Thyroid gland (tissue), 4 donors: ENCODE measurements at regions not wholly inside any gene's neighbourhood (a gene's known extent, or its start where the extent isn't known, plus 50 kb on each side); places are given as distances from the start of the nearest gene placed in this dataset.
"Not testable (repeated sequence)": the region's sequence is repeated elsewhere in the genome, so short reads cannot be mapped to it uniquely, and the experiment has no call there.

Experiments used
- DNase-seq, 2 donors: peaks; one replicate each; pipeline ENCODE4 v3.0.0-alpha.2; 2019
- H3K27ac ChIP-seq, 3 donors: fragments of 200-600 bp; sonication (generic); 1 replicate in 2 of 3; 2 replicates in 1 of 3; pipeline ENCODE4 v1.5.1; 2016 to 2019; ENCODE audit warnings: mild to moderate bottlenecking in 1 of 3, moderate library complexity in 1 of 3
- H3K27me3 ChIP-seq: fragments of 200-600 bp; sonication (generic); one replicate; pipeline ENCODE4 v1.5.1; 2019
- H3K36me3 ChIP-seq, 2 donors: fragments of 200-600 bp; sonication (generic); one replicate each; pipeline ENCODE4 v1.5.1; 2016 to 2019
- H3K4me1 ChIP-seq, 2 donors: fragments of 200-600 bp; sonication (generic); one replicate each; pipeline ENCODE4 v1.5.1; 2017 to 2019
- H3K4me3 ChIP-seq, 3 donors: fragments of 200-600 bp; sonication (generic); replicated peaks in 1 of 3; 1 replicate in 2 of 3; 2 replicates in 1 of 3; pipeline ENCODE4 v1.5.1; 2016; ENCODE audit warnings: mild to moderate bottlenecking in 1 of 3
- H3K9me3 ChIP-seq: fragments of 200-600 bp; sonication (generic); one replicate; pipeline ENCODE4 v1.5.1; 2017
- CTCF ChIP-seq, 6 experiments: fragments of 200-600 bp in 3 of 6; fragments of 450-650 bp in 3 of 6; sonication (generic) in 3 of 6; IDR thresholded peaks; one replicate each; pipeline ENCODE4 v1.5.1; 2016 to 2019; ENCODE audit warnings: antibody characterized with exemption in 6 of 6, mild to moderate bottlenecking in 2 of 6, inconsistent platforms in 1 of 6, moderate library complexity in 1 of 6
- POLR2A ChIP-seq, 2 donors: fragments of 450-650 bp; IDR thresholded peaks; one replicate each; pipeline ENCODE4 v1.6.1; 2017; ENCODE audit warnings: antibody characterized with exemption in 2 of 2, mild to moderate bottlenecking in 2 of 2, moderate library complexity in 1 of 2
- WGBS, 2 donors: methylation state at CpG; one replicate each; pipeline ENCODE4 v1.1.5; 2017; 5-methylcytosine and 5-hydroxymethylcytosine counted together
- intact Hi-C: fragments of 100-400 bp; cut with DNase I; formaldehyde crosslinking; loops from one replicate; pipeline ENCODE4 v1.15.1; 2023

- Histone ChIP-seq H3K27ac (no peak overlapping the region), H3K9me3 (no peaks in the 10 kb centered on the region), H3K36me3 (no peaks in the 10 kb centered on the region), H3K4me3 (no peak overlapping the region), H3K27me3 (no peaks in the 10 kb centered on the region), H3K4me1 (no peaks in the 10 kb centered on the region)
- TF ChIP-seq CTCF (IDR thresholded peaks at IDR 0.05) (no peak), POLR2A (IDR thresholded peaks at IDR 0.05) (no peak)
- DNase-seq = no peak
- WGBS, 2 donors = 94 to 97% methylated on average over 50 to 53 of the region's 56 CpGs
- intact Hi-C loops = no loop called here
These were observed 299.9 kb downstream of the CCDC74A start for GRCh38 chr2:131827481-131828163.

- Histone ChIP-seq H3K27ac (no peak overlapping the region), H3K9me3 (no peaks in the 10 kb centered on the region), H3K36me3 (no peaks in the 10 kb centered on the region), H3K4me3 (no peak overlapping the region), H3K4me1 (no peaks in the 10 kb centered on the region), H3K27me3 (no peaks in the 10 kb centered on the region)
- intact Hi-C loops = no loop called here
- no peak for DNase-seq
- WGBS, 2 donors = 96 to 98% methylated on average over 11 to 35 of the region's 38 CpGs
- no peak for TF ChIP-seq CTCF (IDR thresholded peaks at IDR 0.05)
- no peak for TF ChIP-seq POLR2A (IDR thresholded peaks at IDR 0.05)
These were observed 300.5 kb downstream of the CCDC74A start for GRCh38 chr2:131828164-131828561.

- H3K9me3 ChIP-seq, intact Hi-C loops, H3K4me3 ChIP-seq, H3K27ac ChIP-seq, H3K4me1 ChIP-seq, H3K27me3 ChIP-seq, DNase-seq, H3K36me3 ChIP-seq: not testable (repeated sequence)
- 91 to 96% methylated on average over 34 to 70 of the region's 72 CpGs for WGBS, 2 donors
These were observed 301.2 kb downstream of the CCDC74A start for GRCh38 chr2:131828633-131829455.

- H3K36me3 ChIP-seq, intact Hi-C loops, H3K27ac ChIP-seq, DNase-seq, H3K9me3 ChIP-seq, H3K4me3 ChIP-seq, H3K4me1 ChIP-seq, H3K27me3 ChIP-seq: not testable (repeated sequence)
- WGBS, 2 donors = 9 to 39% methylated on average over 20 to 25 of the region's 101 CpGs
These were observed 302.0 kb downstream of the CCDC74A start for GRCh38 chr2:131829456-131830241.

GRCh38 chr2:131830242-131830945 is 302.7 kb downstream of the CCDC74A start:
- 55 to 72% methylated on average over 18 to 19 of the region's 45 CpGs for WGBS, 2 donors
- H3K27me3 ChIP-seq, H3K36me3 ChIP-seq, H3K27ac ChIP-seq, H3K4me3 ChIP-seq, H3K9me3 ChIP-seq, DNase-seq, H3K4me1 ChIP-seq, intact Hi-C loops: not testable (repeated sequence)

- H3K9me3 ChIP-seq, H3K36me3 ChIP-seq, H3K4me3 ChIP-seq, intact Hi-C loops, H3K27me3 ChIP-seq, H3K4me1 ChIP-seq, DNase-seq, H3K27ac ChIP-seq: not testable (repeated sequence)
- WGBS, 2 donors = 98% methylated on average over 9 of the region's 10 CpGs; no CpG with 5 or more reads in 1 of the 2 donors
These were observed 303.2 kb downstream of the CCDC74A start for GRCh38 chr2:131830946-131831310.

- H3K36me3 ChIP-seq, DNase-seq, H3K4me3 ChIP-seq, H3K27ac ChIP-seq, intact Hi-C loops, H3K4me1 ChIP-seq, H3K9me3 ChIP-seq, H3K27me3 ChIP-seq: not testable (repeated sequence)
- 64 to 73% methylated on average over 3 to 11 of the region's 25 CpGs for WGBS, 2 donors
These were observed 303.9 kb downstream of the CCDC74A start for GRCh38 chr2:131831450-131832208.

GRCh38 chr2:131832209-131832780 is 304.6 kb downstream of the CCDC74A start:
- intact Hi-C loops, H3K9me3 ChIP-seq: not testable (repeated sequence)
- WGBS, 2 donors = 100% methylated on average over 1 of the region's 10 CpGs; no CpG with 5 or more reads in 1 of the 2 donors

GRCh38 chr2:131832917-131833316 is 305.2 kb downstream of the CCDC74A start:
- H3K4me3 ChIP-seq, H3K27ac ChIP-seq, H3K4me1 ChIP-seq, H3K27me3 ChIP-seq, intact Hi-C loops, H3K9me3 ChIP-seq, DNase-seq, H3K36me3 ChIP-seq: not testable (repeated sequence)
- WGBS, 2 donors = no CpG with 5 or more reads among the region's 4 CpGs

More at GRCh38 chr2:131832209-131832780, 304.6 kb downstream of the CCDC74A start:
- not testable (repeated sequence) for DNase-seq, H3K4me3 ChIP-seq, H3K27ac ChIP-seq, H3K27me3 ChIP-seq, H3K36me3 ChIP-seq, H3K4me1 ChIP-seq
